ENCODE measurements at regions not wholly inside any gene's neighbourhood (a gene's known extent, or its start where the extent isn't known, plus 50 kb on each side); places are given as distances from the start of the nearest gene placed in this dataset.
"Not testable (repeated sequence)": the region's sequence is repeated elsewhere in the genome, so short reads cannot be mapped to it uniquely, and the experiment has no call there.

- H3K4me3 ChIP-seq (ENCODE audit: low read depth, low read length) = no peak overlapping the region
- DNase-seq (ENCODE audit: low read depth) = no peak
Observed at GRCh38 chr9:108803428-108804065, 52.2 kb downstream of the ACTL7B start.

- no peak for DNase-seq (ENCODE audit: low read depth)
- H3K4me3 ChIP-seq (ENCODE audit: low read depth, low read length) = no peak overlapping the region
Observed at GRCh38 chr9:108802967-108803366, 52.8 kb downstream of the ACTL7B start.

GRCh38 chr9:108801949-108802348 is 53.8 kb downstream of the ACTL7B start:
- no peak for DNase-seq (ENCODE audit: low read depth)
- H3K4me3 ChIP-seq (ENCODE audit: low read depth, low read length) = no peak overlapping the region

- no peak overlapping the region for H3K4me3 ChIP-seq (ENCODE audit: low read depth, low read length)
- DNase-seq (ENCODE audit: low read depth) = no peak
Observed at GRCh38 chr9:108800632-108801099, 55.1 kb downstream of the ACTL7B start.

GRCh38 chr9:108793573-108793972 is 62.2 kb downstream of the ACTL7B start:
- no peak for DNase-seq (ENCODE audit: low read depth)

GRCh38 chr9:108789742-108790141 is 66.0 kb downstream of the ACTL7B start:
- no peak for DNase-seq (ENCODE audit: low read depth)
- no peak overlapping the region for H3K4me3 ChIP-seq (ENCODE audit: low read depth, low read length)

More at GRCh38 chr9:108793573-108793972, 62.2 kb downstream of the ACTL7B start:
- no peak overlapping the region for H3K4me3 ChIP-seq (ENCODE audit: low read depth, low read length)

- H3K4me3 ChIP-seq (ENCODE audit: low read depth, low read length) = no peak overlapping the region
- no peak for DNase-seq (ENCODE audit: low read depth)
Observed at GRCh38 chr9:108787690-108788048, 68.1 kb downstream of the ACTL7B start.

GRCh38 chr9:108786901-108787689 is 68.7 kb downstream of the ACTL7B start:
- DNase-seq (ENCODE audit: low read depth) = peak; percentile 57

GRCh38 chr9:108786322-108786721 is 69.5 kb downstream of the ACTL7B start:
- H3K4me3 ChIP-seq (ENCODE audit: low read depth, low read length) = no peak overlapping the region

More at GRCh38 chr9:108786901-108787689, 68.7 kb downstream of the ACTL7B start:
- H3K4me3 ChIP-seq (ENCODE audit: low read depth, low read length) = no peak overlapping the region

GRCh38 chr9:108784998-108785397 is 70.8 kb downstream of the ACTL7B start:
- no peak overlapping the region for H3K4me3 ChIP-seq (ENCODE audit: low read depth, low read length)
- peak; percentile 51 for DNase-seq (ENCODE audit: low read depth)

More at GRCh38 chr9:108786322-108786721, 69.5 kb downstream of the ACTL7B start:
- DNase-seq (ENCODE audit: low read depth) = no peak

GRCh38 chr9:108783731-108784495 is 71.9 kb downstream of the ACTL7B start:
- H3K4me3 ChIP-seq (ENCODE audit: low read depth, low read length) = no peak overlapping the region
- no peak for DNase-seq (ENCODE audit: low read depth)

GRCh38 chr9:108783326-108783725 is 72.5 kb downstream of the ACTL7B start:
- DNase-seq (ENCODE audit: low read depth) = no peak
- H3K4me3 ChIP-seq (ENCODE audit: low read depth, low read length) = no peak overlapping the region

- H3K4me3 ChIP-seq (ENCODE audit: low read depth, low read length) = no peak overlapping the region
- DNase-seq (ENCODE audit: low read depth) = no peak
Observed at GRCh38 chr9:108780942-108781734, 74.6 kb downstream of the ACTL7B start.

GRCh38 chr9:108779551-108780325 is 76.0 kb downstream of the ACTL7B start:
- DNase-seq (ENCODE audit: low read depth) = no peak
- no peak overlapping the region for H3K4me3 ChIP-seq (ENCODE audit: low read depth, low read length)

- no peak for DNase-seq (ENCODE audit: low read depth)
- no peak overlapping the region for H3K4me3 ChIP-seq (ENCODE audit: low read depth, low read length)
Observed at GRCh38 chr9:108776920-108777639, 78.7 kb downstream of the ACTL7B start.

- DNase-seq (ENCODE audit: low read depth) = no peak
- H3K4me3 ChIP-seq (ENCODE audit: low read depth, low read length) = no peak overlapping the region
Observed at GRCh38 chr9:108775901-108776306, 79.9 kb downstream of the ACTL7B start.

GRCh38 chr9:108774088-108774487 is 81.7 kb downstream of the ACTL7B start:
- not testable (repeated sequence) for H3K4me3 ChIP-seq (ENCODE audit: low read depth, low read length); DNase-seq (ENCODE audit: low read depth)

GRCh38 chr9:108772301-108772894 is 83.4 kb downstream of the ACTL7B start:
- H3K4me3 ChIP-seq (ENCODE audit: low read depth, low read length) = no peak overlapping the region
- DNase-seq (ENCODE audit: low read depth) = no peak

All from skeletal muscle cell (primary cell).